NCI-H510A treated with DMSO at 0.1 percent for 48 hours (cell line): ENCODE measurements at regions not wholly inside any gene's neighbourhood (a gene's known extent, or its start where the extent isn't known, plus 50 kb on each side); places are given as distances from the start of the nearest gene placed in this dataset.

Experiments
- DNase-seq: peaks from one replicate; lab custom pipeline; 2025; lab: John Stamatoyannopoulos, UW

DNA sequence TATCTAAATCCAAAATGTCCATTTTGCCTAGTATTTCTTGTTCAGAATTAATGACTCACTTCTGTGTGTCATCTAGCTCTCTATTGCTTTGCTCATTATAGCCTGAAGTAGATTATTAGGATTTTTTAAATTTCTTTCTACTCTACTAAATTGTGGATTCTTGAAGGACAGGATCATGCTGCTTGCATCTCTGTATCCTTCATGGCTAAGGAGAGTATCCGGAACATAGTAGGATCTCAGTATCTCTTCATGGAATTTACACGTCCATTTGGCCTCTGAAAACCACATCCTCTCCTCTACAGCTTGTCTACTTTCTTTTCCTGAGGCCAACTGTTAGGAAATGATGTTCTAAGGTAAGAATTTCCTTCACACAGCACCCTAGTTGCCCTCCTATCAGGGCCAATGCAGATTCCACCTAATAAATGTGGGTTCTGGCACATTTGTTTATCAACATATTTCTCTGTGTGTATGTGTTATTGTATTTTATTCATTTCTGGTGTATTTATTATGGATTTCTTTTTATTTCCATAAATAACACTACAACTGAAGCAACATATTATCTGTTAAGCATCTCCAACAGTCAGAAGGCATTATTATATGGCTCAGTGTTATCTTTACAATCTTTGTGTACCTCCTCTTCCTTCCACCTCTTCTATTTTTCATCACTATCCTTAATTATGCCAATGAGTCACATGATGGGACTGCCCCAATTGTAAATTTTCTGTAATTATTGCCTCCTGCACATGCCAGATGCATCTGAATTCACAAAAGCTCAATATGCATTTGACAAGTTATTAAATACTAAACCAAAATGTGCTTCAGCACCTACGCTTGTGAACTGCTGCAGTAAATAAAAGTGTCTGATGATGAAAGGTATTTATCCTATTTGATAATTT, 557.8 kb upstream of the TLE4 start:
- DNase-seq: no peak

DNA sequence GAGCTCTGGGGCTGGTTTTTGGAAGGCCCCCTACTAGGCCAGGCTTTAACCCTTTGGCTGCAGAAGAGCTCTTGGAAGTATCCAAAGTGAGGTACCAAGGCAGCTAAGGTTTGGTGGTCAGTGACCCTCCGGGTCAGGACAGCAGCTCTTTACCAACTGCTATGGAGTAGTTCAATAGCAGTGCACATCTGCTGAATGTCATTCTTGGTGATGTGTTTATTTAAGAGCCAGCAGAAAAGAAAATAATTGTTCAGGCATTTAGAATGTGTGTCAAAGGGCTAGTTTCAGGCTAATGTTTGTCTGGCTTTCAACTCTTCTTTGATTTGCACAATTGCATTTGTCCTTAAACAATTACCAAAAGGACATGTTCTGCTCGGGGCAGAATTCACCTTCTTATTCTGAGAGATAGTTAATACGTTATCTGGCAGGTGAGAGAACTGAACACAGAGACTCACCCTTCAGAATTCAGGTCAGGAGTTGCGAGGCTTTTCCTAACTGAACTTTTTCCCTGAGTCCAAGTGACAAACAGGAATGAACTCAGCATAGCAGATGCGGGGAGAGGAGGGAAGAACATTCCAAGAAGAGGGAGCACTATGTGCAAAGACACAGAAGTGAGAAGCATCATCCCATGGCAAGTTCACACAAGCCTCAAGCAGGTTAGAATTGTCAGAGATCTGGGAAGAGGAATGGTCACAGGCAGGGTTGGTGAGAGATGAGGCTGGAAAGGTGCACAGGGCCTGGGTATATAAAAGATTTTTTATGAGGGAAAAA, 556.7 kb upstream of the TLE4 start:
- peak; percentile 17 for DNase-seq

DNA sequence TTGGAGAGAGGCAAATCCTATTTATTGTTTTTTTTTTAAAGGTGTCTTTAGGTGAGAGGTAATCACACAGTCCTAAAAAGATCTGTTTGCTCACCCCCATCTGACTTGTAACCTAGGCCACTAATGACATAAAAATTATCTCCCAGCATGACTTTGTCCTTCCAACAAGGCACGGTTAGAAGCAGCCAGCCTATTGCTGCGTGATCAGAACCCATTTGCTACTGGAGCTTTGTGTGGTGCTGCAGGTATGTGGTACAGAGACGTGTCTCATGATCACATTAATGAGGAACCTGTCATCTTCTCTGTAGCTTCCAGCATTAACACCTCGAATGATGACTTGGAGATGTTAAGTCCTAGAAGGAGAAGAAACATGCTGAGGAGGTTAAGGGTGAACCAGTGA, 555.8 kb upstream of the TLE4 start:
- DNase-seq: no peak

DNA sequence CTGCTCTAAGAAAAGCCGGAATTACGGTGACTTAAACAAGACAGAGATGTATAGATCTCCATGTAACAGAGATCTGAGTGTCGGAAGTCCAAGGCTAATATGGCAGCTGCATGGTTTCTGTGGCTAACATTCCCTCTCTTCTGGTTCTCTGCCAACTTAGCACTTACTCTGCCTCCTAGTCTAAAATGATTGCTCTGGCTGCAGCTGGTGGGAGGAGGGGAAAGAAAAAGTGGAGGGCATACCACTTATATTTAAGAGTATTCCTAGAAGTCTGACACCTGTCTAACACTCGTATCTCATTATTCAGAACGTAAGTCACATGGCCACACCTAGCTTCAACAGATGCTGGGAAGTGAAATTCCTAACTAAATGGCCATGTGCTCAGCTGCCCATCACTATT, 551.5 kb upstream of the TLE4 start:
- peak; percentile 97 for DNase-seq

DNA sequence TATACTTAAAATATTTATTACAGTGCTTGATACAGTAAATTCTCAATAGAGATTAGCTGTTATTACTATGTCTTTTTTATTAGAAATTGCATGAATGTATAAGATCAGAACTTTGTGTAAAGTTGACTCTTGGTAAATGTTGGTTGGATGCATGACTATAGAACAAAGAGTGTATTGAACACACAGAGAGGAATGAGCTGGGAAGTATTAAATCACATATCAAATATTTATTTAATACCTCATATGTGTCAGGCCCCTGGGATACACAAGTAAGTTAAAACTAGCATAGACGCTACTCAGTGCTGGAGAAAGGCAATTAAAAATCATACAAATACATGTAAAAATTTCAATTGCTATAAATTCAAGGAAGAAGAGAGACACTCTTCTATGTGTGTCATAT, 550.7 kb upstream of the TLE4 start:
- DNase-seq: peak; percentile 57

DNA sequence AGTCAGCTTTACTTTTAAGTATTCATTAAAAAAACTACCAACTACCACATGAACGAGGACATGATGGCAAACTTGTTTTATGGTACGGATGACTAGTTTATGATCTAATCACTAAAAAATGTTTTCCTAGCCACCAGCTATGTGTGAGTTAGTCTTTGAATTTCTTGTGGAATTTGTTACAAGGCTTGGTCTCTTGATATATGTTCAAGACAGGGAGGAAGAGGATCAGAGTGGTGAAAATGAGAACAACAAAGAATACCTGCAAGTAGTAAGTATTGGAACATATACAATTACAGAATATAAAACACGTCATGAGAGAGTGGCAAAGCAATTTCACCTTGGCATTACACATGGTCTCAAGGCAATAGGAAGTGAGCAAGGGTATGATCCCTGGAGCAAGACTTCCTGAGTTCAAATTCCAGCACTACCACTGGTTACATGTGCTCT, 548.6 kb upstream of the TLE4 start:
- DNase-seq: no peak

DNA sequence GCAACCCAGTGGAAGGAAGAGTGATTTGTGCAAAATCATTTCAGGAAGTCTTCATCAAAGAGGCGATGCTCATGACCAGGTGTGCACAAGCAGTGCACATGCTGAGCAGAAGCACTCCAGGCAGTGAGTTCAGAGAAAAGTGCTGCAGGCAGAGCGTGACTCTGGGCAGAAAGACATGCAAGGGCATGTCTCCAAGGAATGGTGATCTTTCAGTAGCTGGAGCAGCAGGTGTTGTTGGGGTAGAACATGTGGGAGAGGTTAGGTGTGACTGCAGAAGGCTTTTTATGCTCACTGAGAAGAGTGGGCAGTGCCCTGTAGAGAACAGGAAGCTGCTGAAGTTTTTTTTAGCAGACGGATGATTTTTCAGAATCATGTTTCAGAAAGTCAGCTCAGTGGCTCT, 545.4 kb upstream of the TLE4 start:
- peak; percentile 92 for DNase-seq

DNA sequence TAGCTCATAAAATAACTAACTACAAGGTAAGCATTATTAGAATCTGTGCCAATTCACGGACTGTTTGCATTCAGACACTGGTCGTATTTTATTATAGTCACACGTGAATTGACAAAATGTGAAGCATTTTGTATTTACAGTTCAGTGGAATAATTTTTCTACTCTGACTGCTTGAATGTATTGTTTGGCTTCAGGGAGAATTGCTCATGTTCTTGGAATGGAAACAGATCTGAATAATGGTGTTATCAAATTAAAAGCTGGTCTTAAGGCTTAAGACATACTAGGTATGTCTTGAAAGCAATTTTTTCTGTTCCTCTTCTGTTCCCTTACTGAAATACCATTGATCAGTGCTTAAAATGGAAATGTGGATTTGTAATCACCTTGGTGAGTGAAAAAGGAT, 543.7 kb upstream of the TLE4 start:
- DNase-seq: no peak

DNA sequence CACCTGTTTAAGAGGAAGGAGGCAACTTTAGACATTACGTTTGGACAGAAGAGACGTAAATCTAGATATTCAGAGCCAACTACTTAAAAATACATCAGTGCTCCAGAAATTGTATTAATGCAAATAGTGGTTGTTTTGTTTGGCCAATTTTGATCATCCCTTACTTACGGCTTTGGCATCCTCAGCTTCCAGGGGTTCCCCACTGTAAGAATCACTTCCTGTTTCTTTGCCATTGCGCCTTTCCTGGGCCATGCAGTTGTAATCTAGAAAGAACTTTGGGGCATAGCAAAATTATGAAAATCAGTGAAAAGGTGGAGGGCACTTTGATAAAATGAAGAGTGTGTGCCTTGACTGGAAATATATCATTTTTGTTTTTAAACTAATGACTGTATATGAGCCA, 537.2 kb upstream of the TLE4 start:
- DNase-seq: no peak

DNA sequence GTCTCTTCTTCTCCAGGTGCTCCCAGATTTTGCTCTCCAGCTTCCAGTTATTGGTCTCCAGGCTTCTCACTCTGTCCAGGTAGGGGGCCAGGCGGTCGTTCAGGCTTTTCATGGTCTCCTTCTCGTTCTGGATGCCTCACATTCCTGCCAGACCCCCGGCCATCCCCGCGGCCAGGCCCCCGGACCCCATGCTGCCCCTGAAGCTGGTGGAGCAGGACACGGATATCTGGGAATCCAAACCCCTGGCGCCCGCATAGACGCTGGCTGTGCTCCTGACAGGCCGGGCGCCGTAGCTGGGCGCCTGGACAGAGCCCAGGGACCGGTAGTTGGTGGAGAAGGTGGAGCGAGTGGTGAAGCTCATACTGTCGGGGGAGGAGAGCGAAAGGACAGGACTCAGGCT, 534.4 kb upstream of the TLE4 start:
- no peak for DNase-seq

DNA sequence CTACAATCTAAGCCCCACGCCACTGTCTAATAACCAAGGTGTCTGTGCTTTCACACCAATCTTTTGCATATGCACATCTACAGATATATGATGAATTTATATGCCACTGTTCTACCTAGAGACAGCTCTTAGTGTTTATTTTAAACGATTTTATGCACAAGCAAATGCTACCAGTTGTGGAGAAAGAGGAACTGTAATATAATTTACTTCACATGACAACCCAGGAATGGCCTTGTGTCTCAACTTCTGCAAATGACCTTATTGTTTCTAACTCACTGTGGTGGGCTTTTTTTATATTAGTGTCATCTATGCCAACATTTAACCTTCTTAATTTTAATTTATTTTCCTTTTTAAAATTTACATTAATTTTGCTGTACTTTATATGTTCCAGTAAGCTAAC, 531.1 kb upstream of the TLE4 start:
- no peak for DNase-seq

DNA sequence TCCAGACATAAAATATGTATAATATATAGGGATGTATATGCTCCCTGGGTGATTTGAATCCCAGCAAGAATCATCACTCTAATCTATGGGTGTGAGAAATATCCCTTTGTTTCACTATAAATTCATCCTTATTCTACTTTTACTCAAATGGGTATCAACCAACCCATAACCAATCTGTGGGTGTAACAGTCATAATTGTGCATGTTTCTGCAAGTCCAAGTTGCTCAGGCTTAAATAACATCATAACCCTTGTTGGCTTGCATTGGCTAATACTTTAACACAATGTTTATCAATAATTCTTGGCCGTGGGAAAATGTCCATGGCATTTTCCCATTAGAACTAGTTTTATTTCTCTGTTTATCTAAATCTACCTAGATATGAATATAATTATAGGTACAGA, 530.5 kb upstream of the TLE4 start:
- no peak for DNase-seq

DNA sequence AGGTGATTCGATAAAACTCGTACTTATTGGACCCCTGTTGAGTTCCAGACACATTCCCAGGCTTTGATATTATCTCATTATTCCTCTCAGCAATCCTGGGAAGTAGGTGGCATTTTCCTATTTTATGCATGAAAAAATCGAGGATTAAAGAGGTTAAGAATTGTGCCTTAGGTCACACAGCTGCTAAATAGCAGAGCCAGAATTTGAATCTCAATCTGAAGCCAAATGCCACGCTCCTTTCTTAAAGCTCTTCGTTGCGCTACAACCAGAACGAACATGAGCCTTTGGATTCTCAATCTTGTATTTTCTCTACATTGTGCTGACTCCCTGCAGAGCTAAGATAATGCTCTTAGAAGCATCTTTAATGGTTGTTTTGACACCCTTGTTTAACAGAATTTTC, 527.8 kb upstream of the TLE4 start:
- DNase-seq: no peak

DNA sequence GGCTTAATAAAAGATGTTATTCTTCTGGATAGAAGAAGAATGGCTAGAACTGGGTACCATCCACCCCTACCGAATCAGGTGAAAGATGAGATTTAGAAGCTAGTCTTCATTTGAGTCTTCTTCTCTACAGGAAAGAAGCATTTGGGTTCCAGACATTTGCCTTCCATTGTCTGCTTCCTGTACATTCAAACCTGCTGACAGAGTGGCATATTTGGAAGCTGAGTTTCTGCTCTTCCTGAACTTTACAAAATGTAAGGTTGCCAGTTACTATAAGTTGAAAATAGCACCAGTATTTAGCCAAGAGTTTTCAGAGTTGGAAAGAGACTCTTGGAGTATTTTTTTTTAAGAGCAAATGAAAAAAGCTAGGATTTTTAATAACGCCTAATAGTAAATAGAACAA, 525.4 kb upstream of the TLE4 start:
- no peak for DNase-seq

DNA sequence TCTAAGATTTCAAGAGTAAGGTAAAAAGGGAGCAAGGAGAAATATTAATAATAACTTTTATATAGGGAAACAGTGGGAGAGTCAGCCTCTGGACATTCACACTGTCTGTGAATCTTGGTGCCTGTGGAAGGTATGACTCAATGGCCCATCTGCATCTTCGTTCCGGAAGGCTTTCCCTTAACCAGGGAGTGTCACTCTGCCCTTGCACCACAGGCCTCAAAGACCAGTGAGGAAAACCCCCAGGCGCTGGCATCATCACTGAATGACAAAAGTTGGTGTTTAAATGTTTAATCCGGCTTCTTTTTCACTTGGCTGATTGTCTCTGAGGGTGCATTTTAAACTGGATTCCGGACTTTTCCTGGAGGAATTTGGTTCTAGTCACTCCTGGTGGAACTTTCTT, 522.4 kb upstream of the TLE4 start:
- no peak for DNase-seq

DNA sequence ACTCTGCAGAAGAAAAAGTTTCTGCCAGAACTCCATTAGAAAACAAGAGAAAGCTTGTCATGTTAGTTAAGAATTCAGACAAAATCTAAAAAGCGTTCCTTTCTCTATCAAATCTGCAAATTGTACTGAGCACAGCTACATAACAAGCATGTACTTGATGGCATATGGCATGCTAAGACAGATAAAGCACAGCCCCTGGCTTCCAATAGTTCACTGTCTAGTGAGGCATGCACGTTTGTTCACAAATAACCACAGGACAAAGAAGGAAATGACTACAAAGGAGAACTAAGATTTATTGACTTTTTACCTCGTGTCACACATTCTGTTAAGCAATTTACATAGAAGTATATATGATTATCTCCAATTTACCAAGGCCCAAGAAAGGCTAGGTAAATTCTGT, 518.2 kb upstream of the TLE4 start:
- no peak for DNase-seq

DNA sequence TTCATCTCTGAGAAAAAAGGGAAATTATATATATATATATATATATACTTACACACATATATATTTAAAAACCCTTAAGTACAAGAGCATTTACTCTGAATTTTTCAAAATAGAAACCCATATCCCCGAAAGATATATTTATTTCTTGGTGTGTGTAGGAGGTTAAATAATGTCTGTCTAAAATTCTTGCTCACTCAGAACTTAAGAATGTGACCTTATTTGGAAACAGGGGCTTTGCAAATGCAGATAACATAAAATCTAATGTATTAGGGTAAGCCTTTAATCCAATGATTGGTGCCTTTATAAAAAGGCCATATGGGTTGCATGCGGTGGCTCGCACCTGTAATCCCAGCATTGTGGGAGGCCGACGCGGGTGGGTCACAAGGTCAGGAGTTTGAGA, 517.3 kb upstream of the TLE4 start:
- no peak for DNase-seq

DNA sequence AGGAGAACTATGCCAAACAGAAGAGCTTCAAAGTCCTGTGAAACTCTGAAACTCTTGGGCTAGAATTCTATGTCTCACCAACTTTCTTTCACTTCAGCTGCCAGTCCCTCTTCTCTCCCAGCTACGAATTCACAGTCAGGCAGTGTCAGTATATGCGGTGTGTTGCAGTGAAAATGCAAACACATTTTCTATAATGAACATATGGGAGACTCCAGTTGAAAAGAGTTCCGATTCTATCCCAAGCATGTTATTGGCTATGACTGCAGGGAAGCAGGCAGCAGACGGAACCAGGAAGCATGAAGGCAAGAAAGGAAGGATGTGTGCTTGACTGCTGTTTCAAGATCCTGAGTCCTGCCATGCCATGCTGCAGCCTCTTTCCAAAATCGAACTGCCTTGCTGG, 515.7 kb upstream of the TLE4 start:
- DNase-seq: no peak

DNA sequence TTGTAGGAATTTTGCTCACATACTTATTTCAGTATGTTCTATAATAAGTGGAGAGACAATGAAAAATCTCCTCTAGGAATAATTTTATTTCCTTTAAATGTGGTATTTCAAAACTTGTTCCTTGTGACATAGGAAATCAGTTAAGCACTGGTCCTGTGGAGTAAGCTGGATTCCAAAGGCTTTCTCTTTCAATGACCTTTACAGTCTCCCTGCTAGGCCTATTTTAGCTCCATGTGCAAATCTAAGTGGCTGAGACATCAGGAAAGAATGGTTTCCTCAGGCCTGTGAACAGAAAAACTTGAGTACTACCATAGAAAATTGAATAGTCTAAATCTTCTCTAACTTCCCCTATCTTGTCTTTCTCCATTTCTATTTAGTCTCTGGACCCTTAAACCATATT, 514.2 kb upstream of the TLE4 start:
- no peak for DNase-seq

DNA sequence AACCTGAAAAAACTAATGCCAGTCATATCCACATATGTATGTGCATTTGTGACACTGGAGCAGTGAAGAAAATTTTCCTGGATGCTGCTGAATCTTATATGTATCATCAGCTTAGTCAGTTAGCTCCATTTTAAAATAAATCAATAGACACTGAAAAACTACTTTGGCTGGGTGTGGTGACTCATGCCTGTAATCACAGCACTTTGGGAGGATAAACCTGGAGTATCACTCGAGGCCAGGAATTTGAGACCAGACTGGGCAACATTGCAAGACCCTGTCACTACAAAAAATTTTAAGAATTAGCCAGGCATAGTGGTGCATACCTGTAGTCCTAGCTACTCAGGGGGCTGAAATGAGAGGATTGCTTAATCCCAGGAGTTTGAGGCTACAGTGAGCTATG, 511.0 kb upstream of the TLE4 start:
- DNase-seq: no peak

DNA sequence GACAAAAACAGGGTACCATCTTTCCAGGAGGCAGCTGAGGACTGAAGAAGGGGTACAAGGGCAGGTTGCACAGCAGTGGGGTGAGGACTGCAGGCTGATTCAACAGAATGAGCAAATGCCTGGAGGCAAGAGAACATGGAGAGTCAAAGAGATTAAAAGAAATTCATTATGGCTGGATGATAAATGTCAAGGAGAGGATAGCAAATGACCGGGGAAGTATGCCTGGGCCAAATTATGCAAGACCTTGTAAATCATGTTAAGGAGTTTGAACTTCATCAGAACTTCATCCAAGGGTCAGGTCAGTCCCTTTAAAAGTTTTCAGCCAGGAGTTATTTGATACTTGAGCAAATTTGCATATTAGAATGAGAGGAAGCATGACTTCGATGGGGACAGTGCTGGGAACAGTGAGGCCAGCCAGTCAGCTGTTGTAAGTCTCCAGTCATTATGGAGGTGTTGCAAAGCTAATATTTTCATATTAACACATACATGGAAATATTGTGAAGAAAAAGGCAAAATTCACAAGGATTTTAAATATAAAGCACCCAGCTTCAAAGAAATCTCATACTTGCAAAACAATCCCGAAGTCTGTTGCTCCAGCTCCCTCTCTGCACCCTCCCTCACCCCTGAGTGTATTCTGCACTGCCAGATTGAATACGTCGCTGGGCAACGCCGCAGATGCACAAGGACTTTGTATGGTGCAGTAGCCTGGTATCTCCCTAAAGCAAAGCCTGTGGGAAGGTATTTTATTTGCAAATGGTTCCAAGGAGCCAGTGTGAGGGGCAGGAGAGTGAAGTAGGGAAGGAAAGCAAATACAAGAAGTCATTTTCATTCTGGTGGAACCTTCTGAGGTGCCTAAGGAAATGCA, 509.8 kb upstream of the TLE4 start:
- no peak for DNase-seq

DNA sequence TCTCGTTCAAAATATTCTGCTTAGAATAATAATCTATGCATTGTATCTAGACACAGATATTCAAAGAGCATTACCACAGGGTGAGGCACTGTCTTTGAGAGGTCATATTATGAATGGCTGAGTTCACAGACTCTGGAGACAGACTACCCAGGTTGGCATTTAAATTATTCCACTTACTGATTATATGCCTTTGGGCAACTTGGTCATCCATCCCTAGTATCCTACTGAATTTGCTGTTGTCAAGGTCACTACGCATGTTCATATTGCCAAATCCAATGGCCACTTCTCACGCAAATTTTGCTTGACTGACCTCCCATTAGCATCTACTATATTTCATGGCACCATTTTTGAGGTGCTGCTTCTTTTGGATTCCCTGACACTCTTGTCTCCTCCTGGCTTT, 498.6 kb upstream of the TLE4 start:
- DNase-seq: no peak

DNA sequence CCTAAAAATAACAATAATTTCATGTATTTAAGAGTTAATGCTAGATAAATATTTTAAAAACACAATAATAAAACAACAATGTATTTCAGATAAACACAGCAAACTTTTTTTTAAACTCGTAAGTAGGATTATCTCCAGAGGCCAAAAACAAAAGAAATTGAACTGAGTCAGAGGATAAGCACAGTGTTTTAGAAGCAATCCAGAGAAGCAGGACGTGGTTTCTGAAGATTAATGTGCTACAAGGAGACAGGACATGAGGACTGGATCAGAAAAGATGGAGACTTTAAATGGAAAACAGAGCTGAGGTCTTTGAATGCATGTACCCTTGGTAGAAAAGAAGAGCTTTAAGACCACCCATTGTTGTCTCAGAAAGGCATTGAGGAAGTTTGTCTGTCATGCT, 491.2 kb upstream of the TLE4 start:
- no peak for DNase-seq
